DOHH2 (cell line): ENCODE measurements at regions not wholly inside any gene's neighbourhood (a gene's known extent, or its start where the extent isn't known, plus 50 kb on each side); places are given as distances from the start of the nearest gene placed in this dataset.

Experiments
- H3F3A ChIP-seq: fragments of 200-600 bp; sonication (generic), shearing (Covaris generic); 2 replicates; pipeline ENCODE4 v1.6.0; 2016; ENCODE audit warnings: antibody characterized with exemption, mild to moderate bottlenecking; ENCODE audit not compliant: control insufficient read depth, insufficient read depth
- H3K27ac ChIP-seq: fragments of 200-600 bp; sonication (generic); 2 replicates; pipeline ENCODE4 v1.5.1; 2014; ENCODE audit warnings: low read depth, mild to moderate bottlenecking, low read length, moderate library complexity
- H3K27me3 ChIP-seq: fragments of 200-600 bp; sonication (generic); 2 replicates; pipeline ENCODE4 v1.6.1; 2014; ENCODE audit warnings: mild to moderate bottlenecking, low read length, mixed read lengths; ENCODE audit not compliant: control insufficient read depth
- H3K36me3 ChIP-seq: fragments of 200-600 bp; sonication (generic); 2 replicates; pipeline ENCODE4 v1.6.1; 2014; ENCODE audit warnings: mild to moderate bottlenecking, low read length, moderate library complexity, mixed read lengths; ENCODE audit not compliant: control insufficient read depth
- H3K4me1 ChIP-seq: fragments of 200-600 bp; sonication (generic); 2 replicates; pipeline ENCODE4 v1.6.1; 2014; ENCODE audit warnings: mild to moderate bottlenecking, low read length, mixed read lengths; ENCODE audit not compliant: control insufficient read depth
- H3K4me2 ChIP-seq: fragments of 200-600 bp; sonication (generic); 2 replicates; pipeline ENCODE4 v1.6.0; 2014; ENCODE audit warnings: mild to moderate bottlenecking, low read length, moderate library complexity
- H3K4me3 ChIP-seq: fragments of 200-600 bp; sonication (generic); 2 replicates; pipeline ENCODE4 v1.5.1; 2014; ENCODE audit warnings: mild to moderate bottlenecking, low read length, mixed read lengths
- H3K79me2 ChIP-seq: fragments of 200-600 bp; sonication (generic); 2 replicates; pipeline ENCODE4 v1.6.1; 2014; ENCODE audit warnings: mild to moderate bottlenecking, low read length, mixed read lengths; ENCODE audit not compliant: control insufficient read depth
- H3K9me2 ChIP-seq: fragments of 200-600 bp; sonication (generic); replicated peaks from 2 replicates; pipeline ENCODE4 v1.6.1; 2014; ENCODE audit warnings: mild to moderate bottlenecking, low read length, mixed read lengths; ENCODE audit not compliant: control insufficient read depth
- H3K9me3 ChIP-seq: fragments of 200-600 bp; sonication (generic); 2 replicates; pipeline ENCODE4 v1.6.1; 2014; ENCODE audit warnings: antibody characterized with exemption, low read length, mixed read lengths; ENCODE audit not compliant: control insufficient read depth, insufficient read depth
- H4K20me1 ChIP-seq: fragments of 200-600 bp; sonication (generic); 2 replicates; pipeline ENCODE4 v1.6.0; 2014; ENCODE audit warnings: low read depth, mild to moderate bottlenecking, antibody characterized with exemption, low read length, moderate library complexity; ENCODE audit not compliant: control insufficient read depth, insufficient read depth
- CTCF ChIP-seq: fragments of 200-600 bp; sonication (generic); IDR thresholded peaks from one replicate; pipeline ENCODE4 v1.5.1; 2014; ENCODE audit warnings: antibody characterized with exemption, mild to moderate bottlenecking, low read depth, low read length; ENCODE audit not compliant: poor library complexity, severe bottlenecking
- EZH2phosphoT487 ChIP-seq: fragments of 200-600 bp; sonication (generic); IDR thresholded peaks from 2 replicates; pipeline ENCODE4 v1.6.1; 2017; ENCODE audit warnings: borderline replicate concordance, mild to moderate bottlenecking, antibody characterized with exemption, low read length, moderate library complexity, mixed read lengths

DNA sequence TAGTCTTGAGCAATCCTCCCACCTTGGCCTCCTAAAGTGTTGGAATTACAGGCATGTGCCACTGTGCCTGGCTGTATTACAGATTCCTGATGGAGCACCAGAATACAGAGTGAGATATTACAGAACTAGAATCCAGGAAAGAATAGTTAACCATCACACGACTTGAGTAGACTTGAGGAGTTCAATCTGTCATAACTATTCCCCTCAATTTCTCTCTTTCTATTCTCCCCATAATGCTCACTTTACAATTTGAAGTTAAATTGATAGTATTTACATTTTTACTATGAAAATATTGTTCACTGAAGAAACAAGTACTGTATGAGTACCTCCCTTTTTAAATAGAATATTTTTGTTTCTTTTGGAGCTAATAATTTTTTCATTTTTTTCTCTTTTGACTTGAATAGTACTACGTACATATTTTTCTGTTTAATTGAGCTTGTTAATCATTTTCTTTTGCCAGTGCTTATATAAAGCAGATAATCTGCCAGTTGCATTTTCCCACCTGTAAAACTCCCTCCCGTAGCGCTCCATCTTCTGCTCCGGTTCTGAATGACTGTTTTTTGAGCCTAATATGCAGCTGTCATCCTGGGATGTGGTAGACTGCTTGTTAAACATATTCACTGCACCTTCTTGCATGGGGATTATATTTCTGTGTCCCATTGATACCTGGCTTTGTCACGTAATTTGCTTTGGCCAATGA, 105.5 kb downstream of the MYCN start:
- H3K4me3 ChIP-seq, result no peak overlapping the region
- TF ChIP-seq EZH2phosphoT487 (no peak), CTCF (no peak)

DNA sequence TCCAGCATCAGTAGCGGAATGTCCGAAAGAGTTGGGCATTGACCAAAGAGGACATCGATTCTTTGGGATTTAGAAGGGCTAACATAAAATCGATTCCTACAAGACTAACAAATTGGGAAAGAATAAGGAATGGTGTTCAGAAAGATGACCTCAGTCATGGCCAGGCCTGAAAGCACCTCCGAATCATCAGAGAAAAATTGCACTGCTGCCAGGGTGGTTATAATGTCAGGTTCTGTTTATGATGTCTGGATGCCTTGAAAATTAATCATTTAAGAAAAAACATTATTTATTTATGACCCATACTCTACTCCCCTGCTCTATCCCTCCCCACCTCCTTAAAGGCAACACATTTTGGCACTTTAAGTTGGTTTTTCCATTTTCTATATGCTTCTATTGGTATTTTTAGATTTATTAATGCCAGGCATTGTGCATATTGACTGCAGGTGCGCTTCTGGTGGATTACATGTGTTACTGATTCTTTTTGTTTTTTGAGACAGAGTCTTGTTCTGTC, 104.7 kb downstream of the MYCN start:
- Histone ChIP-seq H3F3A (no peaks in the 10 kb centered on the region), H4K20me1 (no peaks in the 10 kb centered on the region), H3K27ac (no peak overlapping the region), H3K27me3 (no peaks in the 10 kb centered on the region), H3K79me2 (no peaks in the 10 kb centered on the region), H3K9me2 (no peaks in the 10 kb centered on the region), H3K36me3 (no peaks in the 10 kb centered on the region), H3K4me2 (no peak overlapping the region), H3K4me3 (no peak overlapping the region), H3K9me3 (no peaks in the 10 kb centered on the region), H3K4me1 (no peaks in the 10 kb centered on the region)
- no peak for TF ChIP-seq EZH2phosphoT487
- TF ChIP-seq CTCF, result no peak

More for the DNA sequence above, 105.5 kb downstream of the MYCN start:
- Histone ChIP-seq H3K27ac (no peak overlapping the region), H3K4me1 (no peaks in the 10 kb centered on the region), H3K9me2 (no peaks in the 10 kb centered on the region), H3K9me3 (no peaks in the 10 kb centered on the region), H3K36me3 (no peaks in the 10 kb centered on the region), H3K4me2 (no peak overlapping the region), H3K79me2 (no peaks in the 10 kb centered on the region), H3F3A (no peaks in the 10 kb centered on the region), H3K27me3 (no peaks in the 10 kb centered on the region), H4K20me1 (no peaks in the 10 kb centered on the region)

DNA sequence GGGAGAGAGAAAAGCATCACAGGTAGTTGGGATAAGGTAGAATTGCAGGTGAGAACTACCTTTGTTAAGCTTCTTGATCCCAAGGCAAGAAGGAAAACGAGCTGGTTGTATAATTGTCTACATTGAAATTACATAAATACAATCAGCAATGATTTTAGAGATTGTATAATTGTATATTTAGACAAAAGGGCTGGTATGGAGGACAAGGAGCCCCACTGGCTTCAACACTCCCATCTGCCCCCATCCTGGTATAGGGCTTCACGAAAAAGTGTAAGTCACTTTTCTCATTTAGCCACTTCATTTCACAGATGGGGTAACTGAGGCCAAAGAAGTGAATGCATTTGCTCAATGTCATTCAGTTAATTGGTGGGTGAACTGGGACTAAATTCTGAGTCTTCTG, 103.3 kb downstream of the MYCN start:
- TF ChIP-seq CTCF (no peak), EZH2phosphoT487 (no peak)
- H3K4me3 ChIP-seq, result no peak overlapping the region
- H3K4me2 ChIP-seq, result no peak overlapping the region
- H3F3A ChIP-seq, result no peaks in the 10 kb centered on the region
- no peaks in the 10 kb centered on the region for H3K79me2 ChIP-seq
- no peaks in the 10 kb centered on the region for H3K4me1 ChIP-seq
- H3K36me3 ChIP-seq, result no peaks in the 10 kb centered on the region
- H3K9me2 ChIP-seq, result no peaks in the 10 kb centered on the region
- H4K20me1 ChIP-seq, result no peaks in the 10 kb centered on the region
- H3K27ac ChIP-seq, result no peak overlapping the region
- no peaks in the 10 kb centered on the region for H3K9me3 ChIP-seq
- no peaks in the 10 kb centered on the region for H3K27me3 ChIP-seq
